Stimulated activated CD8-positive, alpha-beta memory T cell treated with anti-CD3 and anti-CD28 coated beads, Interleukin-12 subunit alpha, Interleukin-12 subunit beta, amount 100 ng/mL, for 24 hours (primary cell): ENCODE measurements at regions not wholly inside any gene's neighbourhood (a gene's known extent, or its start where the extent isn't known, plus 50 kb on each side); places are given as distances from the start of the nearest gene placed in this dataset.
"Not testable (repeated sequence)": the region's sequence is repeated elsewhere in the genome, so short reads cannot be mapped to it uniquely, and the experiment has no call there.

Experiments used
- DNase-seq: peaks from one replicate; pipeline ENCODE4 v3.0.0-alpha.2; 2020; ENCODE audit errors: extremely low read depth

- DNase-seq: no peak
Observed at GRCh38 chr1:121443001-121443540, 258.3 kb downstream of the SRGAP2C start.

GRCh38 chr1:121444096-121444495, 259.3 kb downstream of the SRGAP2C start:
- no peak for DNase-seq

GRCh38 chr1:121445679-121446078, 260.9 kb downstream of the SRGAP2C start:
- DNase-seq: no peak

- not testable (repeated sequence) for DNase-seq
Observed at GRCh38 chr1:121447280-121447923, 262.6 kb downstream of the SRGAP2C start.

GRCh38 chr1:121448064-121448463, 263.3 kb downstream of the SRGAP2C start:
- not testable (repeated sequence) for DNase-seq

GRCh38 chr1:121448851-121449250, 264.1 kb downstream of the SRGAP2C start:
- no peak for DNase-seq

- DNase-seq: no peak
Observed at GRCh38 chr1:121452484-121452883, 267.7 kb downstream of the SRGAP2C start.

GRCh38 chr1:121458291-121459048, 273.7 kb downstream of the SRGAP2C start:
- no peak for DNase-seq

- DNase-seq: no peak
Observed at GRCh38 chr1:121459235-121459634, 274.5 kb downstream of the SRGAP2C start.

- DNase-seq: not testable (repeated sequence)
Observed at GRCh38 chr1:121469395-121469794, 284.6 kb downstream of the SRGAP2C start.

- not testable (repeated sequence) for DNase-seq
Observed at GRCh38 chr1:121470401-121470800, 285.6 kb downstream of the SRGAP2C start.

- no peak for DNase-seq
Observed at GRCh38 chr1:121471523-121471922, 286.7 kb downstream of the SRGAP2C start.

- DNase-seq: no peak
Observed at GRCh38 chr1:121472017-121472416, 287.2 kb downstream of the SRGAP2C start.

- no peak for DNase-seq
Observed at GRCh38 chr1:121483234-121483633, 298.5 kb downstream of the SRGAP2C start.

- no peak for DNase-seq
Observed at GRCh38 chr1:121483961-121484424, 299.2 kb downstream of the SRGAP2C start.

GRCh38 chr1:121494796-121495195, 310.0 kb downstream of the SRGAP2C start:
- not testable (repeated sequence) for DNase-seq

GRCh38 chr1:121511455-121511854, 326.7 kb downstream of the SRGAP2C start:
- not testable (repeated sequence) for DNase-seq

GRCh38 chr1:121511876-121512275, 327.1 kb downstream of the SRGAP2C start:
- not testable (repeated sequence) for DNase-seq

- no peak for DNase-seq
Observed at GRCh38 chr1:121515235-121515634, 330.5 kb downstream of the SRGAP2C start.

- DNase-seq: no peak
Observed at GRCh38 chr1:121516234-121516967, 331.6 kb downstream of the SRGAP2C start.

GRCh38 chr1:121517586-121518230, 332.9 kb downstream of the SRGAP2C start:
- DNase-seq: no peak

- no peak for DNase-seq
Observed at GRCh38 chr1:121518726-121519041, 333.9 kb downstream of the SRGAP2C start.
